HG03025 (cell line): ENCODE measurements at regions not wholly inside any gene's neighbourhood (a gene's known extent, or its start where the extent isn't known, plus 50 kb on each side); places are given as distances from the start of the nearest gene placed in this dataset.
"Not testable (repeated sequence)": the region's sequence is repeated elsewhere in the genome, so short reads cannot be mapped to it uniquely, and the experiment has no call there.

Experiments used
- ATAC-seq: cut with Tn5 transposase; IDR thresholded peaks from one replicate; pipeline ENCODE4 v1.9.1; 2021; ENCODE audit warnings: mild to moderate bottlenecking, moderate library complexity; ENCODE audit not compliant: unreplicated experiment, low FRiP score

DNA sequence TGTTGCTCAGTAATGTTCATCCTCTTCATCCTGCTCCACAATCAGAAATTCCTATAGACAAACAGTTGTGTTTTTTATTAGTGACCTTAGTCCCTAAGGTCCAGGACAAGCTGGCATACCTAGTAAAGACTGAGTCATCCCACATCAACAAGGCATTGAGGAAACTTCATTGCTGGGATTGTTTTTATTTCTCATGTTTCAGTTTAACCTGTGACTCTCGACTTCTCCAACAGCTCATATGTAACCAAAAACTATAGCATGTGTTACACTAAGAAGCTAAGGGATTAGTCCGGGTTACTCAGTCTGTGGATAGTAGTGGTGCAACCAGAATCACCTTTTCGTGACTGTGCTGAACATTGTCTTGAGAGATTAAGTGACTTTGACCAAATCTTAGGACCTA, 292.1 kb downstream of the RDH14 start:
- ATAC-seq, result no peak

- ATAC-seq, result no peak
These were observed 293.0 kb downstream of the RDH14 start for GRCh38 chr2:18267501-18267900.

DNA sequence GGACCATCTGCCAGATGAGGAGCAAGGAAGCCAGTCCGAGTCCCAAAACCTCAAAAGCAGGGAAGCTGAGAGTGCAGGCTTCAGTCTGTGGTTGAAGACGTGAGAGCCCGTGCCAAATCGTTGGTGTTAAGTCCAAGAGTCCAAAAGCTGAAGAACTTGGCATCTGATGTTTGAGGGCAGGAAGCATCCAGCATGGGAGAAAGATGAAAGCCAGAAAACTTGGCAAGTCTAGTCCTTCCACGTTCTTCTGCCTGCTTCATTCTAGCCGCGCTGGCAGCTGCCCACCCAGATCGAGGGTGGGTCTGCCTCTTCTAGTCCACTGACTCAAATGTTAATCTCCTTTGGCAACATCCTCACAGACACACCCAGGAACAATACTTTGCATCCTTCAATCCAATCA, 293.8 kb downstream of the RDH14 start:
- ATAC-seq, result not testable (repeated sequence)

DNA sequence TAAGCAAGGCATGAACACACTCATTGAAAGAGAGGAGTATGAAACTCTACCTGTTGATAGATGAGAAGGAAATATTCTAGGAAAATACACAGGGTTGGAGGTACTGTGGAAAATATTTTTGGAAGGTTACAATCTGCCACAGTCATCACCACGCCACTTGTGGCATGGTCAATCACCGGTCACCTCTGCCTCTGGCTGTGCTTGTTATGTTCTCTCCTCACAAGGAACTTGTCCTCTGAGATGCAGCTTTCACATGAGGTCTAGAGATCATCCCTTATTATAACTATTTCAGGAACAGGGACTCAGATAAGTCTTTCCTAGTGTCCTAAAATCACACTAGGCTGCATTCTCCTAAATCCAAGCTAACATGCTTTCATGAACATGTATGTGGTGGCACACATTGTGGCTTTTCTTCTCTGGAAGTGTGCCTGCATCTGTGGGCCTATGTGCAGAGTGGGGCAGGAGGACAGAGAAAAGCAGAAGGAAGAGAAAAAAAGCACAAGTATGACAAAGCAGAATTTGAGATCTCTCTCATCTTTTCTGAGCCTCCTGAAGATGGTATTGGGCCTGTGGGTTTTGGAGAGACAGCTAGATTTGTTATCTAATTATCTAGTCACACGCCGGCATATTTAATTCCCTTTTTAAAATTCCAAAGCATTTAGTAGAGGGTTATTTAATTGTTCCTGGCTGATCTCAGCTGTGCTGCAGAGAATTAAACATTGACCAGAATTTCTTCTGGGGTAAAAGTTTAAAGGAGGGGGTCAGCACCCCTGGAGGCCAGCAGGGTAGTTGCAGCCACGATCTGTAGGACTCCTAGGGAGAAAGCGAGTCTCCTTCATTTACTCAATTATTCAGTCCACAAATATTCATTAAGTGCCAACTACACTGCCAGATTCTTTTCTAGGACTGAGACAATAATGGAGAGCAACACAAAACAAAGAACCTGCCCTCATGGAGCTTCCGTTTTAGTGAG, 294.6 kb downstream of the RDH14 start:
- ATAC-seq, result no peak

DNA sequence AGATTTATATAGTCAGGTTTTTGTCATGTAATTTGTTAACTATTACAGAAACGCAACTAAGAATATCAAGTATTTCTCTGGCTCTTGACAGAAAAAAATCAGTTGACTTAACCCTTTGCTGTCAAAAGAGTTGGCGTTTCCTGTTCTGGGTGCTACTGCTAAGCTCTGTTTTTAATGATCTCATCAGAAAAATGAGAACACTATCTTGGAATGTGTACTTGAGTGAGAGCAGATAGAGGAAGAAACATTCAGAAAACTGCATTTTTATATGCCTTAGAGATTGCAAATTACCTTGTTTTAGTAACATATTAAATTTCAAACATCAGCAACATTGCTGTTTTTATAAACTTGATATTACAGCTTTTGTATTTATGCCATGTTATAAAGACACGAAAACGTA, 297.9 kb downstream of the RDH14 start:
- ATAC-seq, result no peak

- ATAC-seq, result no peak
These were observed 306.7 kb downstream of the RDH14 start for GRCh38 chr2:18253686-18254197.

DNA sequence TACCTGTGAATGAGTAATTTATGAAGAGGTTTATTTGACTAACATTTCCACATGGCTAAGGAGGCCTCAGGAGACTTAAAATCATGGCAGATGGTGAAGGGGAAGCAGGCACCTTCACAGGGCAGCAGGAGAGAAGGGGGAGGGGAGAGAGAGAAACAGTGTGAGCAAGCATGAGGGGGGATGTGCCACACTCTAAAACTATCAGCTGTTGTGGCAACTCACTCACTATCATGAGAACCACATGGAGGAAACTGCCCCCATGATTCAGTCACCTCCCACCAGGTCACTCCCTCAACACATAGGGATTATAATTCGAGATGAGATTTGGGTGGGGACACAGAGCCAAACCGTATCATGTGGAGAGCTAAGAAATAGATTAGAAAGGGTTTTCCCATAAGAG, 309.0 kb downstream of the RDH14 start:
- no peak for ATAC-seq

DNA sequence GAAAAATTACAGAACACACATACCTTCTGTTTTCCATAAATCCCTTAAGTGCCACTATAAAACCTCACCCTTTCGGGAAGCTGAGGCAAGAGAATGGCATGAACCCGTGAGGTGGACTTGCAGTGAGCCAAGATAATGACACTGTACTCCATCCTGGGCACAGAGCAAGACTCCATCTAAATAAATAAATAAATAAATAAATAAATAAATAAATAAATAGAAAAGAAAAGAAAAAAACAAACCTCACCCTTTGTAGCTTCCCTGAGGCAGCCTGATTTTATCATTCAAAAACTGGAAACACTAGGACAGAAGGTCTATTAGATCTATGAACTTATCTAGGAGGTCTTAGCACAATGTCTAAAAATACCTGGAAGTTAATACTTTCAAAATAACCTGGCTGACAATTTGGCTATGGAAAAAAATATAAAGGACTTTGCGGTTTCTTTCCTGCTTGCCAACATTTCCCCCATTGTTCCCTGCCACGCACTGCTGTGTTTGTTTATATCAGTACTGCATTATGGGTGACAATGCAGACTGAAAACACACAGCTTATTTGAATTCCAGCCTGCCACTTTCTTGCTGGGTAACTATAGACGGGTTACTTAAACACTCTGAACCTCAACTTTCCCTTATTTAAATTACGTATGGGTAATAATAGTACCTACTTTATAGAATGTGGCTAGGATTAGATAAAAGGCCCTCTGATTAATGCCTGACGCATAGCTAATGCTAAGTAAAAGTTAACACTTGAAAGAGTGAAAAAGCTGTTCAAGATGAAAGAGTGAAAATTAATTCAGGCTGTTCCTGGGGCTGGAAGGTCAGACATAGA, 313.0 kb downstream of the RDH14 start:
- no peak for ATAC-seq

DNA sequence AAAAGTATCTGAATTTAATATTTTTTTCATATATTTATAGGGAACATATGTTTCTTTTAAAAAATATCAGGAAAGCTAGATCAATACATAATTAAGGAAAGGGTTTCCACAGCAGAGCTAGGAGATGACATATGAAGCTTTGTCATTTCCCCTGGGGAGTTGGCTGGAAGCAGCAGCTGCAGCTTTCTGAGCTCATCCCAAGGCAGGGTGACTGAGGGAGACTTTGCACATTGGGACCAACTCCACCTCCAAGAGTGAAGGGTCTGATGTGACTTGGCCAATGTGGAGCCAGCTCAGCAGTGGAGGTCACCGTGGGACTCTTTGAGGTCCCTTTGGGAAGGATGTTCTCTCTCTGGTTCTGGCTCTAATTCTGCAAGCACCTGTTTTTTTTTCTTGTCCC, 315.1 kb downstream of the RDH14 start:
- no peak for ATAC-seq

- no peak for ATAC-seq
These were observed 315.6 kb downstream of the RDH14 start for GRCh38 chr2:18244845-18245244.

- ATAC-seq, result no peak
These were observed 316.6 kb downstream of the RDH14 start for GRCh38 chr2:18243816-18244215.

- ATAC-seq, result no peak
These were observed 317.7 kb downstream of the RDH14 start for GRCh38 chr2:18242716-18243115.

GRCh38 chr2:18238209-18238608, 322.2 kb downstream of the RDH14 start:
- ATAC-seq, result no peak

- no peak for ATAC-seq
These were observed 323.2 kb downstream of the RDH14 start for GRCh38 chr2:18237298-18237697.

DNA sequence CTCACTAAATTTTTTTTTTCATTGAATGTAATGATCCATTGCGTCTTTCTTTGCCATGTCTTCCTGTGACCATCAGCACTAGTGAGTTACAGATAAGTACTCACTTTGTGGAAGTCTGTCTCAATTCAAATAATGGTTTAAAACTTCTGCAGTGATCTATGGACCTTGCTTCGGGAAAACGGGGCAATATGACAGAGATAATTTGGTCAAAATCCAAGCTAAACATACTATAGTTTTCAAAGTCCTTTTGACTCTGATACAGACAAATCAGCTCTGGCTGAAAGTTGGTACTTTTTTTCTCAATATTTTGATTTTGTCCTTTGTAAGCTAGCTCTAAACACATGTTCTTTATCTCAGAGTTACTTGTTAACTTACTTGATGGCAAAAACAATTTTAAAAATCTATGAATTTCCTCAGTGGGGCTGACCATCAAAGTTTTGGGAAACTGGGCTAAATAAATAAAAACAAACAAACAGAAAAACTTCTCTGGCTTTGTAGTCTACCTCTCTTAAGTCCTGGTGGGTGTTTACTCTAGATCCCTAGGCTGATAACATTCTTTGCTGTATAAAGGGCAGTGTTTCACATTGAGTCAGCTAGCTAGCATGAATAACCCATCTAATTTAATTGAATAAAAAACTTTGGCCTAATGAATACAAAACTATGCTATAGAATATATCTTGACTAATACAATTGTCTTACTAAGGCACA, 327.6 kb downstream of the RDH14 start:
- ATAC-seq, result no peak

DNA sequence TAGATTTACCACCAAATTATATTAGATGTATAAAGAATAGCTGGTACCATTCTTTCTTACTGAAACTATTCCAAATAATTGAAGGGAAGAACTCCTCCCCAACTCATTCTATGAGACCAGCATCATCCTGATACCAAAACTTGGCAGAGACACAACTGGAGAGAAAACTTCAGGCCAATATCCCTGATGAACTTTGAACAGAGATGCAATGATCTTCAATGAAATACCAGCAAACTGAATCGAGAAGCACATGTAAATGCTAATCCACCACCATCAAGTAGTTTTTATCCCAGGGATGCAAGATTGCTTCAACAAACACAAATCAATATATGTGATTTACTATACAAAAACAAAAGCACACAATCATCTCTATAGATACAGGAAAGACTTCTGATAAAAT, 329.8 kb downstream of the RDH14 start:
- no peak for ATAC-seq

GRCh38 chr2:18219676-18220075, 340.8 kb downstream of the RDH14 start:
- ATAC-seq, result no peak

GRCh38 chr2:18218160-18218933, 339.9 kb downstream of the KCNS3 start:
- ATAC-seq, result no peak

DNA sequence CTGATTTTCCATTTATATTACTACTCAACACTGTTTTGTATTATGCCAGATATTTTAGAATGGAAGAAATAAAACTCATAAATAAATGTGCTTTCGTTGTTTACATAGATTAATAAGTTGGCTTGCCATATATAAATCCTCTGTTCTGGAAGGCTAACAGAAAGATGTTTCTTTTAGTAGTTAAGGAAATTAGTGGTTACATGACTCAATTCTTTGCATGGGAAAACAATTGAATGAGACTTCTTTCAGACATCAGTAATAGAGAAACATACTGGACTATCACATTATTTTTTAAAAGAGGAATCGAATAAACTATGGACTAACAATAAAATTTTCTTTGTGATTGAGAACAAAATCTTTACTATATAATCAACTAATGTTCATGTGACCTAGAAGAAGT, 336.5 kb downstream of the KCNS3 start:
- ATAC-seq, result no peak

DNA sequence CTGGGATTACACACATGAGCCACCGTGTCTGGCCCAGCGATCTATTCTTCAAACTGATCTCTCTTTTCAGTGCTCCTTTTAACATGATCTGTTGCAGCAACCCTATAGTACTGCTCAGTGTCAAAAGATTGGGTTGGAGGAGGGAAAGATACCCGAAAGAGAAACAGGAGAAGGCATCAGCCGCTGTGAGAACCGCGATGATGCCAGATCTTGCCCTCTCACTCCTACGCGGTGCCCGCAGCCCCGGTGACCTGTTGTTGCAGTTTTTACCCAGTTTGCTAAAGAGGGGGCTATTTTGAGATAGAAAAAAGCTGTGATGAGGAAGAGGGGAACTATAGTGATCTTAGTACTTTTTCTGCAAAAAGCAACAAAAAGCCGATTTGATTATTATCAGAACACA, 335.5 kb downstream of the KCNS3 start:
- no peak for ATAC-seq
